Right cardiac atrium (tissue), 5 donors: ENCODE measurements at regions not wholly inside any gene's neighbourhood (a gene's known extent, or its start where the extent isn't known, plus 50 kb on each side); places are given as distances from the start of the nearest gene placed in this dataset.

Experiments used
- ATAC-seq, 2 donors: fragments of 200-7000 bp; cut with Tn5 transposase; one replicate each; pipeline versions ENCODE4 v1.8.0 to v1.9.1; 2020; ENCODE audit warnings: moderate library complexity in 2 of 2, mild to moderate bottlenecking in 1 of 2
- DNase-seq, 3 donors: peaks; one replicate each; pipeline ENCODE4 v3.0.0-alpha.2; 2020
- H3K27ac ChIP-seq: one replicate; pipeline ENCODE4 v1.5.1; 2013; ENCODE audit warnings: mild to moderate bottlenecking, low read length, control low read depth, moderate library complexity
- H3K27me3 ChIP-seq: one replicate; pipeline ENCODE4 v1.6.1; 2013; ENCODE audit not compliant: control insufficient read depth, insufficient read depth
- H3K4me1 ChIP-seq: one replicate; pipeline ENCODE4 v1.6.1; 2013; ENCODE audit warnings: low read length; ENCODE audit not compliant: control insufficient read depth, insufficient read depth
- H3K4me3 ChIP-seq: one replicate; pipeline ENCODE4 v1.5.1; 2013; ENCODE audit warnings: low read length, control low read depth
- H3K9me3 ChIP-seq: one replicate; pipeline ENCODE4 v1.6.1; 2013; ENCODE audit warnings: low read length; ENCODE audit not compliant: control insufficient read depth
- WGBS: extraction: QIAGEN DNeasy Blood & Tissue Kit; methylation state at CpG from one replicate; pipeline ENCODE4 v1.1.7; 2013; 5-methylcytosine and 5-hydroxymethylcytosine counted together
- intact Hi-C, 4 donors: fragments of 100-400 bp; cut with DNase I; formaldehyde crosslinking; loops; one replicate each; pipeline versions ENCODE4 v1.11.0 to v1.14.0; 2022 to 2023
- donor health status: healthy with polysubstance abuse.
- donor health status: DM: no; HTN: yes; CAD: no.
- donor health status: DM: no; HTN: no; CAD: no.
- donor health status: DM: no; HTN: yes; CAD: no; lungs with severe emphysema.
- donor health status: DM: yes; HTN: yes; CAD: no.

DNA sequence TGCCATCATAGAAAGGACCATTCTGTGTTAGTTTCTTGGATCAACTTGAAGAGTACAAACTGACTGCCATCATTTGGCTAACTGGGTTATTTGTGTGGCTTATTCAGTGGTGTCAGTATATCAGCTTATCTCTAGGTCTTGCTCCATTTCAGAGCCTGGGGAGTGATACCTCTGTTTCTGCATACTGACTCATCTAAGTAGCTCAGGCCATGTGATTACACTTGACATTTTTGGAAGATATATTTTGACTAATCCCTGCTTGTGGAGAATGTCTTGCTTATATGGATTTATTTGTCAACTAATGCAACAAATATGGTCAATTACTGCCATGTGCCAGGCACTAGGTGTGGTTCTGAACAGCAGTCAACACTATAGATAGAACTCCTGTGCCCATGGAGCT is 311.7 kb downstream of the YTHDC2 start:
- no peak for ATAC-seq
- no peaks in the 10 kb centered on the region for H3K27me3 ChIP-seq
- intact Hi-C loops: no loop called here
- DNase-seq: no peak
- no peak overlapping the region for H3K27ac ChIP-seq
- H3K4me3 ChIP-seq: no peak overlapping the region
- H3K4me1 ChIP-seq: no peaks in the 10 kb centered on the region
- H3K9me3 ChIP-seq: no peaks in the 10 kb centered on the region

DNA sequence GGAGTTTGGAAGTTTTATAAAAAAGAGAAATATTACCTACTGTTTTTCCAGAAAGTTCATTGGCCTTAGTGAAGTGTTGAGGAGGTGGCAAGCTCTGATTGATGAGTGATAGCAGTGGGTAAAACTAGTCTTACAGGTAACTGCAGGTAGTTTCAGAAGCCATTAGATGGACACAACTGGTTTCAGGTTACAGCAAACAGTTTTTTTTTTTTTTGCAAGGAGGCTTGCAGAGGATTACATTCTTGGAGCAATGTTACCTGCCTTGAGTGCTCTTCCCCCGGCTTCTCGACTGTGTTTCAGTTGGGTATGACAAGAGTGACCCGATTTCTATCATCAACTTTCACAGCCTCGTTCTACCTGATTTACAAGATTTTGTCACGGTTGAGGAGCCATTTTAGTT is 333.4 kb downstream of the YTHDC2 start:
- ATAC-seq (no peak), DNase-seq (no peak)
- no peaks in the 10 kb centered on the region for H3K27me3 ChIP-seq
- WGBS: 81% methylated on average over 5 of the region's 5 CpGs
- no peak overlapping the region for H3K27ac ChIP-seq
- no peaks in the 10 kb centered on the region for H3K9me3 ChIP-seq
- intact Hi-C loops: no loop called here
- H3K4me3 ChIP-seq: no peak overlapping the region
- H3K4me1 ChIP-seq: no peaks in the 10 kb centered on the region

GRCh38 chr5:113864437-113864836 is 350.9 kb downstream of the YTHDC2 start:
- H3K4me3 ChIP-seq: no peak overlapping the region
- H3K27me3 ChIP-seq: no peaks in the 10 kb centered on the region
- H3K9me3 ChIP-seq: no peaks in the 10 kb centered on the region
- no peaks in the 10 kb centered on the region for H3K4me1 ChIP-seq
- H3K27ac ChIP-seq: no peak overlapping the region
- no peak for DNase-seq
- intact Hi-C loops: no loop called here
- no peak for ATAC-seq

GRCh38 chr5:113866763-113867162 is 353.3 kb downstream of the YTHDC2 start:
- no peak for DNase-seq
- H3K4me1 ChIP-seq: no peaks in the 10 kb centered on the region
- no peaks in the 10 kb centered on the region for H3K27me3 ChIP-seq
- intact Hi-C loops: no loop called here
- H3K4me3 ChIP-seq: no peak overlapping the region
- no peak overlapping the region for H3K27ac ChIP-seq
- H3K9me3 ChIP-seq: no peaks in the 10 kb centered on the region
- no peak for ATAC-seq

DNA sequence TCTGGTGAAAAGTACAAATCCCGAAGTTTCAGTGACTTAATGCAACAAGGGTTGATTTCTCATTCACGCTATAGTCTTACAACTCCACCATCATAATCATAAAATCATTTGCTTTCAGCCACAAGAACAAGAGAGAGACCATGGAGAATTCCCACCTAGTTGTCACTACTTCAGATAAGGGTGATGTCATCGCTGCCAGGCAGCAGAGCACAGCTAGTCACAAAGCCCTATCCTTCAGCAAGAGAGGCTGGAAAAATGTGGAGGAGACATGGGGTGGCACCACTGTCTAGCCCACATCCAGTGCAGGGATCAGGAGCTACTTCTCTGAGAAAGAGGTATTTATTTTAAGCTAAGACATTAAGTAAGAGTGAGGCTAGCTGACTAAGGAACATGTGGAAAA is 356.1 kb downstream of the YTHDC2 start:
- ATAC-seq (no peak), DNase-seq (no peak)
- no peaks in the 10 kb centered on the region for H3K4me1 ChIP-seq
- H3K27ac ChIP-seq: no peak overlapping the region
- no peaks in the 10 kb centered on the region for H3K9me3 ChIP-seq
- H3K27me3 ChIP-seq: no peaks in the 10 kb centered on the region
- intact Hi-C loops: no loop called here
- H3K4me3 ChIP-seq: no peak overlapping the region
- WGBS: 77% methylated on average over 3 of the region's 3 CpGs

- WGBS: 60% methylated on average over 4 of the region's 4 CpGs
- Histone ChIP-seq H3K4me1 (no peaks in the 10 kb centered on the region), H3K27me3 (no peaks in the 10 kb centered on the region), H3K27ac (no peak overlapping the region), H3K4me3 (no peak overlapping the region), H3K9me3 (no peaks in the 10 kb centered on the region)
- intact Hi-C loops: no loop called here
- ATAC-seq: no peak
- DNase-seq: no peak
Observed at GRCh38 chr5:113871972-113872371, 358.5 kb downstream of the YTHDC2 start.

- no peak for ATAC-seq
- Histone ChIP-seq H3K27me3 (no peaks in the 10 kb centered on the region), H3K9me3 (no peaks in the 10 kb centered on the region), H3K4me1 (no peaks in the 10 kb centered on the region), H3K4me3 (no peak overlapping the region), H3K27ac (no peak overlapping the region)
- no peak for DNase-seq
- intact Hi-C loops: no loop called here
- 86% methylated on average over 2 of the region's 2 CpGs for WGBS
Observed at GRCh38 chr5:113875096-113875495, 361.6 kb downstream of the YTHDC2 start.

DNA sequence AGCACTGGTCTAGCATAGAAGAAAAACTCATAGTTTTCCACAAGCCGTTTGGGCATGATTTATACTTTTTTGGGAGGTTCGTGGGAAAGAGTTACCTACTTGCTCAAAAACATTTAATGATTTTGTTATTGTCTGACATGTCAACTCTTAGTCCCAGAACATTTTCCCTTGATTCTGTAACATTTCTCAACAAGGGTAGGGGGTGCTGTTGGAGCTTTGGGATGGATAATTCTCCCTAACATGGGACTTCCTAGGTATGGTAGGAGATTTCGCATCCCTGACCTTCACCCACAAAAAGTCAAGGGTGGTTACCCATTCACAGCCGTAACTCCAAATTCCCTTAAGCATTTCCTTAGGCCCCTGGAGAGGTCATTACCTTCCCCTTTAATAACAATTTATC is 378.0 kb downstream of the YTHDC2 start:
- H3K4me1 ChIP-seq: no peaks in the 10 kb centered on the region
- no peaks in the 10 kb centered on the region for H3K9me3 ChIP-seq
- intact Hi-C loops: no loop called here
- no peak overlapping the region for H3K27ac ChIP-seq
- no peaks in the 10 kb centered on the region for H3K27me3 ChIP-seq
- 82% methylated on average over 4 of the region's 4 CpGs for WGBS
- H3K4me3 ChIP-seq: no peak overlapping the region
- DNase-seq (no peak), ATAC-seq (no peak)

GRCh38 chr5:113896789-113897188 is 383.3 kb downstream of the YTHDC2 start:
- Histone ChIP-seq H3K9me3 (no peaks in the 10 kb centered on the region), H3K27me3 (peaks cover 2% of the 10 kb centered on the region), H3K27ac (no peak overlapping the region), H3K4me1 (no peaks in the 10 kb centered on the region), H3K4me3 (no peak overlapping the region)
- 60% methylated on average over 3 of the region's 3 CpGs for WGBS
- intact Hi-C loops: no loop called here
- DNase-seq (no peak), ATAC-seq (no peak)

DNA sequence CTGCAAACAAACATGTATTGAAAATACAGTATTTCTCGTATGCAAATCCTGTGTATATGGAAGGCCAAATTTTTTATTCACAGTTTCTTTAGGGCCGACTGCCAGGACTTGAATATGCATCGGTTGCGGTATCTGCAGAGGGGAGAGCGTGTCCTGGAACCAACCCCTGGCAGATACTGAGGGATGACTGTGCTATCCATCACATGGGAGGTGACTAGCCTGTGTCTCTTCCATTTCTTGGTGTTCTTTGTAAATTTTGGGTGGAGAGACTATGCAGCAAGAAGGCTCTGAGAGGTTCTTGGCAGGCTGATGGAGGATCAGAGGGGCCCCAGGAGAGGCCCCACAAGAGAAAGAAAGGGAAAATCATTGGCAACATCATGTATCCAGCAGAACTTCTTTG is 384.3 kb downstream of the YTHDC2 start:
- no peak overlapping the region for H3K4me3 ChIP-seq
- DNase-seq (no peak), ATAC-seq (no peak)
- H3K9me3 ChIP-seq: no peaks in the 10 kb centered on the region
- 69% methylated on average over 5 of the region's 5 CpGs for WGBS
- peaks cover 2% of the 10 kb centered on the region for H3K27me3 ChIP-seq
- no peaks in the 10 kb centered on the region for H3K4me1 ChIP-seq
- intact Hi-C loops: no loop called here
- H3K27ac ChIP-seq: no peak overlapping the region

GRCh38 chr5:113900141-113900540 is 386.6 kb downstream of the YTHDC2 start:
- DNase-seq: no peak
- ATAC-seq: no peak
- Histone ChIP-seq H3K4me3 (no peak overlapping the region), H3K27ac (no peak overlapping the region), H3K27me3 (peaks cover 2% of the 10 kb centered on the region), H3K4me1 (no peaks in the 10 kb centered on the region), H3K9me3 (no peaks in the 10 kb centered on the region)
- intact Hi-C loops: no loop called here

DNA sequence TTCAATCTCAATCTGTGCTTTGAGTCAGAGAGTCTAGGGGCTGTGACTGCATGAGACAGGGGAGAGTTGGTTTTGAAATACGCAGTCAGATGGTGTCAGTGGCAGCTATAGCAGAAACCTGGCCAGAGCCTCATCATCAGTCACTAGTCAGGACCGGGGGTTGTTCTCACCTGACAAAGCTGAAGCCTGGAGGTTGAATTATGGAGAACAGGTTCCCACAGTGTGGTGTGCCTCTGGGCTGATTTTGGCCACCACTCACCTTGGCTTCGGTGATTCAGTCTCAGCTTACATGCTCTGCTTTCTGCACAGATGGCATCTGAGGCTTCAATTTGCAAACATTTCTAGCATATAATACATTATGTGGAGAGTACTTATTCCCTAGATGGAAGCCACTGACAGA is 387.3 kb downstream of the YTHDC2 start:
- Histone ChIP-seq H3K4me1 (no peaks in the 10 kb centered on the region), H3K27ac (no peak overlapping the region), H3K4me3 (no peak overlapping the region), H3K27me3 (peaks cover 2% of the 10 kb centered on the region), H3K9me3 (no peaks in the 10 kb centered on the region)
- intact Hi-C loops: no loop called here
- ATAC-seq: no peak
- DNase-seq: no peak
- 80% methylated on average over 3 of the region's 3 CpGs for WGBS
